IgD-negative memory B cell (primary cell): ENCODE measurements at regions not wholly inside any gene's neighbourhood (a gene's known extent, or its start where the extent isn't known, plus 50 kb on each side); places are given as distances from the start of the nearest gene placed in this dataset.

Experiments
- H3K27ac Mint-ChIP-seq, 3 donors: one replicate each; pipeline ENCODE4 v1.8.0; 2020 to 2022; ENCODE audit warnings: mild to moderate bottlenecking in 3 of 3, mixed read lengths in 3 of 3, moderate library complexity in 1 of 3
- H3K27me3 Mint-ChIP-seq: one replicate; pipeline ENCODE4 v1.8.0; 2021; ENCODE audit warnings: mixed read lengths
- H3K36me3 Mint-ChIP-seq: one replicate; pipeline ENCODE4 v1.8.0; 2020; ENCODE audit warnings: mild to moderate bottlenecking, mixed read lengths
- H3K4me1 Mint-ChIP-seq, 3 donors: one replicate each; pipeline ENCODE4 v1.8.0; 2020 to 2022; ENCODE audit warnings: mixed read lengths in 3 of 3, mild to moderate bottlenecking in 1 of 3
- H3K4me3 Mint-ChIP-seq, 4 donors: one replicate each; pipeline ENCODE4 v1.8.0; 2020 to 2022; ENCODE audit warnings: mild to moderate bottlenecking in 4 of 4, mixed read lengths in 4 of 4, moderate library complexity in 3 of 4
- H3K9me3 Mint-ChIP-seq, 3 donors: one replicate each; pipeline ENCODE4 v1.8.0; 2020 to 2021; ENCODE audit warnings: mixed read lengths in 3 of 3, mild to moderate bottlenecking in 1 of 3

- Mint-ChIP-seq H3K27ac (no peak overlapping the region), H3K4me1 (peaks cover 0 to 1% (median 0%) of the 10 kb centered on the region in 3 donors), H3K36me3 (no peaks in the 10 kb centered on the region), H3K9me3 (peaks cover 5 to 19% (median 9%) of the 10 kb centered on the region in 3 donors), H3K27me3 (no peaks in the 10 kb centered on the region), H3K4me3 (no peak overlapping the region)
Measured at GRCh38 chr3:74469713-74470112, 144.7 kb downstream of the CNTN3 start.

- Mint-ChIP-seq H3K27me3 (no peaks in the 10 kb centered on the region), H3K4me1 (peaks cover 0 to 1% (median 0%) of the 10 kb centered on the region in 3 donors), H3K36me3 (no peaks in the 10 kb centered on the region), H3K27ac (no peak overlapping the region), H3K4me3 (no peak overlapping the region), H3K9me3 (peaks cover 5 to 19% (median 9%) of the 10 kb centered on the region in 3 donors)
Measured at GRCh38 chr3:74469151-74469550, 145.3 kb downstream of the CNTN3 start.

- H3K9me3 Mint-ChIP-seq = peaks cover 0 to 24% (median 7%) of the 10 kb centered on the region in 3 donors
- H3K27me3 Mint-ChIP-seq = no peaks in the 10 kb centered on the region
- no peak overlapping the region for H3K4me3 Mint-ChIP-seq
- no peak overlapping the region for H3K27ac Mint-ChIP-seq
- no peaks in the 10 kb centered on the region for H3K36me3 Mint-ChIP-seq
- H3K4me1 Mint-ChIP-seq = peaks cover 0 to 1% (median 0%) of the 10 kb centered on the region in 3 donors
Measured at GRCh38 chr3:74465715-74466410, 148.6 kb downstream of the CNTN3 start.

GRCh38 chr3:74463515-74463914 is 150.9 kb downstream of the CNTN3 start:
- H3K36me3 Mint-ChIP-seq = no peaks in the 10 kb centered on the region
- peaks cover 0 to 1% (median 0%) of the 10 kb centered on the region in 3 donors for H3K4me1 Mint-ChIP-seq
- H3K27ac Mint-ChIP-seq = peak overlapping the region in 1 of 3 donors; percentile 14
- H3K9me3 Mint-ChIP-seq = peaks cover 2 to 13% (median 4%) of the 10 kb centered on the region in 3 donors
- H3K27me3 Mint-ChIP-seq = no peaks in the 10 kb centered on the region
- no peak overlapping the region for H3K4me3 Mint-ChIP-seq

- H3K4me3 Mint-ChIP-seq = no peak overlapping the region
- H3K36me3 Mint-ChIP-seq = no peaks in the 10 kb centered on the region
- H3K9me3 Mint-ChIP-seq = peaks cover 0 to 3% (median under 1%) of the 10 kb centered on the region in 3 donors
- no peaks in the 10 kb centered on the region for H3K27me3 Mint-ChIP-seq
- H3K27ac Mint-ChIP-seq = no peak overlapping the region
- H3K4me1 Mint-ChIP-seq = peaks cover 0 to 1% (median 0%) of the 10 kb centered on the region in 3 donors
Measured at GRCh38 chr3:74456166-74456565, 158.3 kb downstream of the CNTN3 start.

- Mint-ChIP-seq H3K4me3 (no peak overlapping the region), H3K36me3 (peaks cover 5% of the 10 kb centered on the region), H3K27ac (no peak overlapping the region), H3K27me3 (no peaks in the 10 kb centered on the region), H3K9me3 (peaks cover 0 to 8% (median 0%) of the 10 kb centered on the region in 3 donors), H3K4me1 (no peaks in the 10 kb centered on the region)
Measured at GRCh38 chr3:74447221-74447620, 167.2 kb downstream of the CNTN3 start.

- H3K36me3 Mint-ChIP-seq = peaks cover 5% of the 10 kb centered on the region
- no peaks in the 10 kb centered on the region for H3K4me1 Mint-ChIP-seq
- no peak overlapping the region for H3K4me3 Mint-ChIP-seq
- H3K27ac Mint-ChIP-seq = no peak overlapping the region
- peaks cover 0 to 7% (median 0%) of the 10 kb centered on the region in 3 donors for H3K9me3 Mint-ChIP-seq
- H3K27me3 Mint-ChIP-seq = no peaks in the 10 kb centered on the region
Measured at GRCh38 chr3:74445541-74445940, 168.9 kb downstream of the CNTN3 start.

- H3K27me3 Mint-ChIP-seq = no peaks in the 10 kb centered on the region
- peaks cover 5% of the 10 kb centered on the region for H3K36me3 Mint-ChIP-seq
- H3K9me3 Mint-ChIP-seq = peaks cover 0 to 8% (median 0%) of the 10 kb centered on the region in 3 donors
- no peaks in the 10 kb centered on the region for H3K4me1 Mint-ChIP-seq
- H3K4me3 Mint-ChIP-seq = no peak overlapping the region
- no peak overlapping the region for H3K27ac Mint-ChIP-seq
Measured at GRCh38 chr3:74443102-74443501, 171.4 kb downstream of the CNTN3 start.

GRCh38 chr3:74442683-74443082 is 171.8 kb downstream of the CNTN3 start:
- Mint-ChIP-seq H3K36me3 (peaks cover 5% of the 10 kb centered on the region), H3K27me3 (no peaks in the 10 kb centered on the region), H3K4me3 (no peak overlapping the region), H3K9me3 (peaks cover 0 to 8% (median 0%) of the 10 kb centered on the region in 3 donors), H3K27ac (no peak overlapping the region), H3K4me1 (no peaks in the 10 kb centered on the region)

GRCh38 chr3:74442068-74442467 is 172.4 kb downstream of the CNTN3 start:
- no peaks in the 10 kb centered on the region for H3K27me3 Mint-ChIP-seq
- no peaks in the 10 kb centered on the region for H3K4me1 Mint-ChIP-seq
- H3K27ac Mint-ChIP-seq = no peak overlapping the region
- H3K36me3 Mint-ChIP-seq = peaks cover 5% of the 10 kb centered on the region
- H3K4me3 Mint-ChIP-seq = no peak overlapping the region
- H3K9me3 Mint-ChIP-seq = peaks cover 0 to 5% (median 1%) of the 10 kb centered on the region in 3 donors

GRCh38 chr3:74436184-74436583 is 178.3 kb downstream of the CNTN3 start:
- Mint-ChIP-seq H3K36me3 (no peaks in the 10 kb centered on the region), H3K27me3 (no peaks in the 10 kb centered on the region), H3K4me3 (no peak overlapping the region), H3K4me1 (no peaks in the 10 kb centered on the region), H3K9me3 (peaks cover 5 to 20% (median 6%) of the 10 kb centered on the region in 3 donors), H3K27ac (peak overlapping the region in 1 of 3 donors; percentile 71)

- H3K9me3 Mint-ChIP-seq = peaks cover 5 to 22% (median 6%) of the 10 kb centered on the region in 3 donors
- no peaks in the 10 kb centered on the region for H3K4me1 Mint-ChIP-seq
- H3K36me3 Mint-ChIP-seq = no peaks in the 10 kb centered on the region
- peak overlapping the region in 1 of 3 donors; percentile 71 for H3K27ac Mint-ChIP-seq
- H3K27me3 Mint-ChIP-seq = no peaks in the 10 kb centered on the region
- no peak overlapping the region for H3K4me3 Mint-ChIP-seq
Measured at GRCh38 chr3:74435631-74436030, 178.8 kb downstream of the CNTN3 start.

GRCh38 chr3:74434406-74434805 is 180.1 kb downstream of the CNTN3 start:
- H3K4me1 Mint-ChIP-seq = no peaks in the 10 kb centered on the region
- H3K27ac Mint-ChIP-seq = no peak overlapping the region
- H3K36me3 Mint-ChIP-seq = no peaks in the 10 kb centered on the region
- no peaks in the 10 kb centered on the region for H3K27me3 Mint-ChIP-seq
- H3K9me3 Mint-ChIP-seq = peaks cover 4 to 29% (median 9%) of the 10 kb centered on the region in 3 donors
- H3K4me3 Mint-ChIP-seq = no peak overlapping the region

GRCh38 chr3:74426571-74426970 is 187.9 kb downstream of the CNTN3 start:
- Mint-ChIP-seq H3K27ac (no peak overlapping the region), H3K36me3 (no peaks in the 10 kb centered on the region), H3K4me3 (no peak overlapping the region), H3K4me1 (no peaks in the 10 kb centered on the region), H3K27me3 (no peaks in the 10 kb centered on the region), H3K9me3 (peaks cover 1 to 22% (median 4%) of the 10 kb centered on the region in 3 donors)

- peaks cover 1 to 8% (median 3%) of the 10 kb centered on the region in 3 donors for H3K9me3 Mint-ChIP-seq
- no peak overlapping the region for H3K27ac Mint-ChIP-seq
- no peaks in the 10 kb centered on the region for H3K27me3 Mint-ChIP-seq
- no peaks in the 10 kb centered on the region for H3K36me3 Mint-ChIP-seq
- no peaks in the 10 kb centered on the region for H3K4me1 Mint-ChIP-seq
- no peak overlapping the region for H3K4me3 Mint-ChIP-seq
Measured at GRCh38 chr3:74423867-74424266, 190.6 kb downstream of the CNTN3 start.

- Mint-ChIP-seq H3K27ac (no peak overlapping the region), H3K36me3 (no peaks in the 10 kb centered on the region), H3K9me3 (peaks cover 0 to 8% (median 5%) of the 10 kb centered on the region in 3 donors), H3K4me1 (no peaks in the 10 kb centered on the region), H3K27me3 (no peaks in the 10 kb centered on the region), H3K4me3 (no peak overlapping the region)
Measured at GRCh38 chr3:74420538-74421124, 193.8 kb downstream of the CNTN3 start.
